ENCODE measurements at regions not wholly inside any gene's neighbourhood (a gene's known extent, or its start where the extent isn't known, plus 50 kb on each side); places are given as distances from the start of the nearest gene placed in this dataset.

DNA sequence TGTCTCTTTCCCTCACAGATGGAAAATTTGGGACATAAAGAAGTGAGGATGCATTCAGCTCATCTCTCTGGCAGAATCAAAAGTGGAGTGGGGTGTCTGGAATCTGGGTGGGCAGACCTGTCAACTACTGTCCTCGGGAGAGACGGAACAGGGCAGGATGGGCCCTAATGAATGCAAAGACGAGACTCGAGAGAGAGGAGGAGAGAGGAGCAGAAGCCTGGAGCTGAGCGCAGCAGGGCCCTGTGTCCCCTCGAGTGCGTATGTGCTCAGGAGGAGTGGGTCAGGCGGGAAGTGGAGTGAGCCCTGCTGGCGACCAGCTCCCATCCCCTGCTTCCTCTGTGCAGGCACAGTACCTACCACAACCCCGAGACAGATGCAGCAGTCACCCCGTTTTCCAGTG is 78.9 kb downstream of the TEX29 start:
- TF ChIP-seq, protein P1, sequence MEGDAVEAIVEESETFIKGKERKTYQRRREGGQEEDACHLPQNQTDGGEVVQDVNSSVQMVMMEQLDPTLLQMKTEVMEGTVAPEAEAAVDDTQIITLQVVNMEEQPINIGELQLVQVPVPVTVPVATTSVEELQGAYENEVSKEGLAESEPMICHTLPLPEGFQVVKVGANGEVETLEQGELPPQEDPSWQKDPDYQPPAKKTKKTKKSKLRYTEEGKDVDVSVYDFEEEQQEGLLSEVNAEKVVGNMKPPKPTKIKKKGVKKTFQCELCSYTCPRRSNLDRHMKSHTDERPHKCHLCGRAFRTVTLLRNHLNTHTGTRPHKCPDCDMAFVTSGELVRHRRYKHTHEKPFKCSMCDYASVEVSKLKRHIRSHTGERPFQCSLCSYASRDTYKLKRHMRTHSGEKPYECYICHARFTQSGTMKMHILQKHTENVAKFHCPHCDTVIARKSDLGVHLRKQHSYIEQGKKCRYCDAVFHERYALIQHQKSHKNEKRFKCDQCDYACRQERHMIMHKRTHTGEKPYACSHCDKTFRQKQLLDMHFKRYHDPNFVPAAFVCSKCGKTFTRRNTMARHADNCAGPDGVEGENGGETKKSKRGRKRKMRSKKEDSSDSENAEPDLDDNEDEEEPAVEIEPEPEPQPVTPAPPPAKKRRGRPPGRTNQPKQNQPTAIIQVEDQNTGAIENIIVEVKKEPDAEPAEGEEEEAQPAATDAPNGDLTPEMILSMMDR (optimal IDR thresholded peaks at IDR 0.05 in 1 of 3, IDR thresholded peaks at IDR 0.05 in 1 of 3, conservative IDR thresholded peaks at IDR 0.05 in 1 of 3; ENCODE audit: extremely low read depth in 1 of 3, insufficient read depth in 2 of 3, low read length in 3 of 3) = no peak
- TF ChIP-seq EZH2 (IDR thresholded peaks at IDR 0.05; ENCODE audit: low read length) = no peak

Measured in keratinocyte (primary cell).